SK-N-SH (cell line): ENCODE measurements at regions not wholly inside any gene's neighbourhood (a gene's known extent, or its start where the extent isn't known, plus 50 kb on each side); places are given as distances from the start of the nearest gene placed in this dataset.

Source experiments
- CTCF ChIP-seq: fragments of 200-600 bp; sonication (generic); IDR thresholded peaks from 2 replicates; pipeline ENCODE4 v1.6.1; 2017; ENCODE audit warnings: antibody characterized with exemption, mild to moderate bottlenecking, moderate library complexity
- EP300 ChIP-seq, 2 experiments: IDR thresholded peaks; 2 replicates each; pipeline versions ENCODE4 v1.4.0 to v1.6.1; 2012; ENCODE audit warnings: borderline replicate concordance in 1 of 2, low read depth in 1 of 2, low read length in 1 of 2
- FOXM1 ChIP-seq: IDR thresholded peaks from 2 replicates; pipeline ENCODE4 v1.4.0; 2012; ENCODE audit warnings: low read depth, mild to moderate bottlenecking
- MEF2A ChIP-seq: IDR thresholded peaks from 2 replicates; pipeline ENCODE4 v1.4.0; 2012; ENCODE audit warnings: low read depth, borderline replicate concordance
- NRF1 ChIP-seq: IDR thresholded peaks from 2 replicates; pipeline ENCODE4 v1.6.1; 2012; ENCODE audit warnings: low read depth, mild to moderate bottlenecking, low read length
- PBX3 ChIP-seq: IDR thresholded peaks from 2 replicates; pipeline ENCODE4; 2012
- RAD21 ChIP-seq: IDR thresholded peaks from 2 replicates; pipeline ENCODE4 v1.6.1; 2012; ENCODE audit warnings: mild to moderate bottlenecking, low read length
- RFX5 ChIP-seq: IDR thresholded peaks from 2 replicates; pipeline ENCODE4 v1.6.1; 2012; ENCODE audit warnings: mild to moderate bottlenecking, improper control_type of control experiment, low read length
- SMC3 ChIP-seq: IDR thresholded peaks from 2 replicates; pipeline ENCODE4 v1.6.1; 2012; ENCODE audit warnings: low read depth, low read length, improper control_type of control experiment
- TF ChIP-seq, protein P1 (sequence below): fragments of 150-350 bp; IDR thresholded peaks from 2 replicates; pipeline ENCODE4 v1.6.1; 2017; ENCODE audit warnings: antibody characterized with exemption, low read length, low read depth, borderline replicate concordance
- TF ChIP-seq, protein P2 (sequence below): IDR thresholded peaks from 2 replicates; pipeline ENCODE4 v1.4.0; 2012; ENCODE audit warnings: low read depth
- TF ChIP-seq, protein P3 (sequence below): IDR thresholded peaks from 2 replicates; pipeline ENCODE4 v1.4.0; 2012; ENCODE audit warnings: low read depth, borderline replicate concordance
- TF ChIP-seq, protein P4 (sequence below): IDR thresholded peaks from 2 replicates; pipeline ENCODE4 v1.6.1; 2012; ENCODE audit warnings: mild to moderate bottlenecking, low read depth, low read length, moderate library complexity

DNA sequence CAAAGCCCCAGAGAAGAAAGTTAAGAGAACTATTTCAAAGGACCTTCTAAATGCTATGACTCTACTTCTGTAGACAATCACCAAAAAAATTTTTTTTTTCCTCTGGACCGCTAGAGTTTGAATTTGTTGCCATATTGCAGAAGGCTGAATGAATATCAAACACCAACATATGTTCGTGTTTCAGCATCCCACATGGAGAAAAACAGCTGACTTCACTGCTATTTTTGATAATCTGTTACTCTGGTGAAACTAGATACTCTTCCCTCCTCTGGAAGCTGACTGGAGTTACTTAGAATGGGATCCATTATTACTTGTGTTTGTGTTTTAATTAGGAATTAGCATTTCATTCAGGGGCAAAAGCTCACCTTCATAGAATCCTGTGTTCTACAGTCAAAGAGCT lies 447.0 kb downstream of the AASDHPPT start:
- TF ChIP-seq RAD21 = no peak
- TF ChIP-seq, protein P1, sequence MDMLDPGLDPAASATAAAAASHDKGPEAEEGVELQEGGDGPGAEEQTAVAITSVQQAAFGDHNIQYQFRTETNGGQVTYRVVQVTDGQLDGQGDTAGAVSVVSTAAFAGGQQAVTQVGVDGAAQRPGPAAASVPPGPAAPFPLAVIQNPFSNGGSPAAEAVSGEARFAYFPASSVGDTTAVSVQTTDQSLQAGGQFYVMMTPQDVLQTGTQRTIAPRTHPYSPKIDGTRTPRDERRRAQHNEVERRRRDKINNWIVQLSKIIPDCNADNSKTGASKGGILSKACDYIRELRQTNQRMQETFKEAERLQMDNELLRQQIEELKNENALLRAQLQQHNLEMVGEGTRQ = no peak
- TF ChIP-seq RFX5 = no peak
- TF ChIP-seq EP300 (IDR thresholded peaks at IDR 0.05; ENCODE audit: borderline replicate concordance in 1 of 2, low read depth in 1 of 2, low read length in 1 of 2) = no peak
- no peak for TF ChIP-seq CTCF
- no peak for TF ChIP-seq MEF2A
- TF ChIP-seq, protein P2, sequence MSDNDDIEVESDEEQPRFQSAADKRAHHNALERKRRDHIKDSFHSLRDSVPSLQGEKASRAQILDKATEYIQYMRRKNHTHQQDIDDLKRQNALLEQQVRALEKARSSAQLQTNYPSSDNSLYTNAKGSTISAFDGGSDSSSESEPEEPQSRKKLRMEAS = no peak
- TF ChIP-seq, protein P3, sequence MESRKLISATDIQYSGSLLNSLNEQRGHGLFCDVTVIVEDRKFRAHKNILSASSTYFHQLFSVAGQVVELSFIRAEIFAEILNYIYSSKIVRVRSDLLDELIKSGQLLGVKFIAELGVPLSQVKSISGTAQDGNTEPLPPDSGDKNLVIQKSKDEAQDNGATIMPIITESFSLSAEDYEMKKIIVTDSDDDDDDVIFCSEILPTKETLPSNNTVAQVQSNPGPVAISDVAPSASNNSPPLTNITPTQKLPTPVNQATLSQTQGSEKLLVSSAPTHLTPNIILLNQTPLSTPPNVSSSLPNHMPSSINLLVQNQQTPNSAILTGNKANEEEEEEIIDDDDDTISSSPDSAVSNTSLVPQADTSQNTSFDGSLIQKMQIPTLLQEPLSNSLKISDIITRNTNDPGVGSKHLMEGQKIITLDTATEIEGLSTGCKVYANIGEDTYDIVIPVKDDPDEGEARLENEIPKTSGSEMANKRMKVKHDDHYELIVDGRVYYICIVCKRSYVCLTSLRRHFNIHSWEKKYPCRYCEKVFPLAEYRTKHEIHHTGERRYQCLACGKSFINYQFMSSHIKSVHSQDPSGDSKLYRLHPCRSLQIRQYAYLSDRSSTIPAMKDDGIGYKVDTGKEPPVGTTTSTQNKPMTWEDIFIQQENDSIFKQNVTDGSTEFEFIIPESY = no peak
- TF ChIP-seq PBX3 = no peak
- no peak for TF ChIP-seq FOXM1
- TF ChIP-seq, protein P4, sequence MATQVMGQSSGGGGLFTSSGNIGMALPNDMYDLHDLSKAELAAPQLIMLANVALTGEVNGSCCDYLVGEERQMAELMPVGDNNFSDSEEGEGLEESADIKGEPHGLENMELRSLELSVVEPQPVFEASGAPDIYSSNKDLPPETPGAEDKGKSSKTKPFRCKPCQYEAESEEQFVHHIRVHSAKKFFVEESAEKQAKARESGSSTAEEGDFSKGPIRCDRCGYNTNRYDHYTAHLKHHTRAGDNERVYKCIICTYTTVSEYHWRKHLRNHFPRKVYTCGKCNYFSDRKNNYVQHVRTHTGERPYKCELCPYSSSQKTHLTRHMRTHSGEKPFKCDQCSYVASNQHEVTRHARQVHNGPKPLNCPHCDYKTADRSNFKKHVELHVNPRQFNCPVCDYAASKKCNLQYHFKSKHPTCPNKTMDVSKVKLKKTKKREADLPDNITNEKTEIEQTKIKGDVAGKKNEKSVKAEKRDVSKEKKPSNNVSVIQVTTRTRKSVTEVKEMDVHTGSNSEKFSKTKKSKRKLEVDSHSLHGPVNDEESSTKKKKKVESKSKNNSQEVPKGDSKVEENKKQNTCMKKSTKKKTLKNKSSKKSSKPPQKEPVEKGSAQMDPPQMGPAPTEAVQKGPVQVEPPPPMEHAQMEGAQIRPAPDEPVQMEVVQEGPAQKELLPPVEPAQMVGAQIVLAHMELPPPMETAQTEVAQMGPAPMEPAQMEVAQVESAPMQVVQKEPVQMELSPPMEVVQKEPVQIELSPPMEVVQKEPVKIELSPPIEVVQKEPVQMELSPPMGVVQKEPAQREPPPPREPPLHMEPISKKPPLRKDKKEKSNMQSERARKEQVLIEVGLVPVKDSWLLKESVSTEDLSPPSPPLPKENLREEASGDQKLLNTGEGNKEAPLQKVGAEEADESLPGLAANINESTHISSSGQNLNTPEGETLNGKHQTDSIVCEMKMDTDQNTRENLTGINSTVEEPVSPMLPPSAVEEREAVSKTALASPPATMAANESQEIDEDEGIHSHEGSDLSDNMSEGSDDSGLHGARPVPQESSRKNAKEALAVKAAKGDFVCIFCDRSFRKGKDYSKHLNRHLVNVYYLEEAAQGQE = no peak
- no peak for TF ChIP-seq SMC3
- no peak for TF ChIP-seq NRF1
